ENCODE measurements at regions not wholly inside any gene's neighbourhood (a gene's known extent, or its start where the extent isn't known, plus 50 kb on each side); places are given as distances from the start of the nearest gene placed in this dataset.

- no peaks in the 10 kb centered on the region for H3K9me3 Mint-ChIP-seq (ENCODE audit: low read depth)
- no peak for DNase-seq (ENCODE audit: low spot score)
- H3K27ac Mint-ChIP-seq (ENCODE audit: unreplicated experiment) = no peak overlapping the region
- no peak overlapping the region for H3K4me3 Mint-ChIP-seq (ENCODE audit: unreplicated experiment)
- peaks cover 11% of the 10 kb centered on the region for H3K27me3 Mint-ChIP-seq (ENCODE audit: low read depth)
- H3K4me1 Mint-ChIP-seq (ENCODE audit: low read depth) = no peaks in the 10 kb centered on the region
- H3K36me3 Mint-ChIP-seq (ENCODE audit: low read depth) = no peaks in the 10 kb centered on the region
- TF ChIP-seq, protein P1, sequence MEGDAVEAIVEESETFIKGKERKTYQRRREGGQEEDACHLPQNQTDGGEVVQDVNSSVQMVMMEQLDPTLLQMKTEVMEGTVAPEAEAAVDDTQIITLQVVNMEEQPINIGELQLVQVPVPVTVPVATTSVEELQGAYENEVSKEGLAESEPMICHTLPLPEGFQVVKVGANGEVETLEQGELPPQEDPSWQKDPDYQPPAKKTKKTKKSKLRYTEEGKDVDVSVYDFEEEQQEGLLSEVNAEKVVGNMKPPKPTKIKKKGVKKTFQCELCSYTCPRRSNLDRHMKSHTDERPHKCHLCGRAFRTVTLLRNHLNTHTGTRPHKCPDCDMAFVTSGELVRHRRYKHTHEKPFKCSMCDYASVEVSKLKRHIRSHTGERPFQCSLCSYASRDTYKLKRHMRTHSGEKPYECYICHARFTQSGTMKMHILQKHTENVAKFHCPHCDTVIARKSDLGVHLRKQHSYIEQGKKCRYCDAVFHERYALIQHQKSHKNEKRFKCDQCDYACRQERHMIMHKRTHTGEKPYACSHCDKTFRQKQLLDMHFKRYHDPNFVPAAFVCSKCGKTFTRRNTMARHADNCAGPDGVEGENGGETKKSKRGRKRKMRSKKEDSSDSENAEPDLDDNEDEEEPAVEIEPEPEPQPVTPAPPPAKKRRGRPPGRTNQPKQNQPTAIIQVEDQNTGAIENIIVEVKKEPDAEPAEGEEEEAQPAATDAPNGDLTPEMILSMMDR (IDR thresholded peaks at IDR 0.05) = no peak
Observed at GRCh38 chr14:35992816-35993683, 166.9 kb downstream of the BRMS1L start.

DNA sequence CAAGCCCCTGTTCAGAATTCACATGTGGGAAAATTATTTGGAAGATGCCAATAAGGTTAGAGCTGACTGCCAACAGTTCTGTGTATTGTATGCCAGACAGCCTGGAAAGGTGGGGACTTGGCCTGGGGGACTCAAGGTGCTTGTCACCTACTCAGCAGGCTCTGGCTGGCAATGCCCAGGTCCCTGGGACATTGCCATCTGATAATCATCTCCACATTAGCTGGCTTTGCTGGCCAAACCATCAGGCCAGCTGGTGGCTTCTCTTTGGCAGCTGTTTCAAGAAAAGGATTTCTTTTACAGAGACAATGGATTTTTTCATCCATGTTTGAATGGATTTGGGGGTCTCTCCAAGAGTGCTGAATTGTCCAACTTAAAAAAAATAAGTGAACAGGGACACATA lies 165.2 kb downstream of the BRMS1L start:
- no peak for DNase-seq (ENCODE audit: low spot score)
- H3K4me1 Mint-ChIP-seq (ENCODE audit: low read depth) = no peaks in the 10 kb centered on the region
- H3K4me3 Mint-ChIP-seq (ENCODE audit: unreplicated experiment) = no peak overlapping the region
- TF ChIP-seq, protein P1 (IDR thresholded peaks at IDR 0.05) = no peak
- H3K27ac Mint-ChIP-seq (ENCODE audit: unreplicated experiment) = no peak overlapping the region
- no peaks in the 10 kb centered on the region for H3K36me3 Mint-ChIP-seq (ENCODE audit: low read depth)
- peaks cover 5% of the 10 kb centered on the region for H3K27me3 Mint-ChIP-seq (ENCODE audit: low read depth)
- no peaks in the 10 kb centered on the region for H3K9me3 Mint-ChIP-seq (ENCODE audit: low read depth)

- no peak overlapping the region for H3K4me3 Mint-ChIP-seq (ENCODE audit: unreplicated experiment)
- no peaks in the 10 kb centered on the region for H3K4me1 Mint-ChIP-seq (ENCODE audit: low read depth)
- no peak for DNase-seq (ENCODE audit: low spot score)
- no peaks in the 10 kb centered on the region for H3K9me3 Mint-ChIP-seq (ENCODE audit: low read depth)
- H3K27ac Mint-ChIP-seq (ENCODE audit: unreplicated experiment) = no peak overlapping the region
- TF ChIP-seq, protein P1 (IDR thresholded peaks at IDR 0.05) = no peak
- H3K36me3 Mint-ChIP-seq (ENCODE audit: low read depth) = no peaks in the 10 kb centered on the region
- H3K27me3 Mint-ChIP-seq (ENCODE audit: low read depth) = peaks cover 5% of the 10 kb centered on the region
Observed at GRCh38 chr14:35989736-35990135, 163.6 kb downstream of the BRMS1L start.

GRCh38 chr14:35988972-35989690 lies 163.0 kb downstream of the BRMS1L start:
- Mint-ChIP-seq H3K36me3 (ENCODE audit: low read depth) (no peaks in the 10 kb centered on the region), H3K9me3 (ENCODE audit: low read depth) (no peaks in the 10 kb centered on the region), H3K4me3 (ENCODE audit: unreplicated experiment) (no peak overlapping the region), H3K27ac (ENCODE audit: unreplicated experiment) (no peak overlapping the region), H3K4me1 (ENCODE audit: low read depth) (no peaks in the 10 kb centered on the region), H3K27me3 (ENCODE audit: low read depth) (peaks cover 5% of the 10 kb centered on the region)
- no peak for DNase-seq (ENCODE audit: low spot score)
- TF ChIP-seq, protein P1 (IDR thresholded peaks at IDR 0.05) = no peak

DNA sequence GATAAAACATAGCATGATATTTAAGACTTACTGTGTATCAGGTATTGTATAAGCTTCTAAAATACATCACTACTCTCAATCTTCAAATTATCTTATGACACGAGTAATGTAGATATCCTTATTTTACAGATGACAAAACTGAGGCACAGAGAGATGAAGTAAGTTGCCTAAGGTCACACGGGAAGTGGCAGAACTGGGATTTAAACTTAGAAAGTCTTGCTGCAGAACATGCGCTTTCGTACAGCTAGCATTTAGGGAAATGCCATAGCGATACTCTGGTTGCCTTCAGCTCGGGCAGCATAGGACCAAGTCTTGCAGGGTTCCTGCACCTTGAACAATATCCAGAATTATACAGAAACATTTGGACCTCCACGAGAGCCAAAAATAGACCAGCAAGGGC lies 162.4 kb downstream of the BRMS1L start:
- Mint-ChIP-seq H3K36me3 (ENCODE audit: low read depth) (no peaks in the 10 kb centered on the region), H3K27me3 (ENCODE audit: low read depth) (peaks cover 5% of the 10 kb centered on the region), H3K4me3 (ENCODE audit: unreplicated experiment) (no peak overlapping the region), H3K9me3 (ENCODE audit: low read depth) (no peaks in the 10 kb centered on the region), H3K4me1 (ENCODE audit: low read depth) (no peaks in the 10 kb centered on the region), H3K27ac (ENCODE audit: unreplicated experiment) (no peak overlapping the region)
- TF ChIP-seq, protein P1 (IDR thresholded peaks at IDR 0.05) = no peak
- no peak for DNase-seq (ENCODE audit: low spot score)
